Femur (tissue), 1 donor: ENCODE measurements at regions not wholly inside any gene's neighbourhood (a gene's known extent, or its start where the extent isn't known, plus 50 kb on each side); places are given as distances from the start of the nearest gene placed in this dataset.
"Not testable (repeated sequence)": the region's sequence is repeated elsewhere in the genome, so short reads cannot be mapped to it uniquely, and the experiment has no call there.

Experiments
- DNase-seq: peaks from one replicate; pipeline ENCODE4 v3.0.0-alpha.2; 2017

GRCh38 chr22:34608540-34609115, 457.3 kb upstream of the ISX start:
- DNase-seq: no peak

- no peak for DNase-seq
Observed at GRCh38 chr22:34609646-34610045, 456.3 kb upstream of the ISX start.

- DNase-seq: no peak
Observed at GRCh38 chr22:34620161-34620560, 445.8 kb upstream of the ISX start.

- DNase-seq: no peak
Observed at GRCh38 chr22:34620832-34621231, 445.1 kb upstream of the ISX start.

DNA sequence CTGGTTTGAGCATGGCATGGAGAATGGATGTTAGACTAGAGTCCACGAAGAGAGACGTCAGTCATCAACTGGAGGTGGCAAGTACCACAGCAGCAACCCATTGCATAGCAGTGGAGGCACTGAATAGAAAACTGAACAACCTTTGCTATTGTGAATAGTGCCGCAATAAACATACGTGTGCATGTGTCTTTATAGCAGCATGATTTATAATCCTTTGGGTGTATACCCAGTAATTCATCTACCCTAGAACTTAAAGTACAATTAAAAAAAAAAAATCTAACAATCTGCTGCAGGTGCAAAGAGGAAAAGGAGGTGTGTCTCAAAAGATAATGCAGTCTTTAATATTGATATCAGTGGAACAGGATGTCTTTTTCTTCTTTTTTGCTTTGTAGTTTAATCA, 443.4 kb upstream of the ISX start:
- DNase-seq: no peak

GRCh38 chr22:34623580-34623979, 442.4 kb upstream of the ISX start:
- no peak for DNase-seq

DNA sequence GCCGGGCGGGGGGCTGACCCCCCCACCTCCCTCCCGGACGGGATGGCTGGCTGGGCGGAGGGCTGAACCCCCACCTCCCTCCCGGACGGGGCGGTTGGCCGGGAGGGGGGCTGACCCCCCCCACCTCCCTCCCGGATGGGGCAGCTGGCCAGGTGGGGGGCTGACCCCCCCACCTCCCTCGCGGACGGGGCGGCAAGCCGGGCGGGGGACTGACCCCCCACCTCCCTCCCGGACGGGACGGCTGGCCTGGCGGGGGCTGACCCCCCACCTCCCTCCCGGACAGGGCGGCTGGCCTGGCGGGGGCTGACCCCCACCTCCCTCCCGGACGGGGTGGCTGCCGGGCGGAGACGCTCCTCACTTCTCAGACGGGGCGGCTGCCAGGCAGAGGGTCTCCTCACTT, 440.1 kb upstream of the ISX start:
- not testable (repeated sequence) for DNase-seq

DNA sequence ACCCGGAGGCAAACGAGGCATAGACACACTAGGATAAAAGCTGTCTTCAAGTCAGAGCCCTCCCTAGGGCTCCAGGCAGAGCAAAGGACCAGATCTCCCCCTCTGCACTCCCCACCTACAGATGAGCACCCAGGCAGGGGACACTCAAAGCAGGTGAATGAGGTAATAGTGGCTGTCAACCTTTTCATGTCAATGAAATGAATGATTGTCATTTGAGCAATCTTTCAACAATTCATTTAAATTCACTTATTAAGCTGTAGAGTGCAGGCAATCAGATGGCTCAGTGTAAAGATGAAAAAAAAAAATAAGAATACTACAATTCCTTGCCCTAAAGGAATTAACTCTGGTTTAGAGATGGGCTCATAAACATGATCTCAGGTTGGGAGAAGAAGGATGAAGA, 427.8 kb upstream of the ISX start:
- no peak for DNase-seq

- DNase-seq: no peak
Observed at GRCh38 chr22:34639911-34640310, 426.0 kb upstream of the ISX start.

DNA sequence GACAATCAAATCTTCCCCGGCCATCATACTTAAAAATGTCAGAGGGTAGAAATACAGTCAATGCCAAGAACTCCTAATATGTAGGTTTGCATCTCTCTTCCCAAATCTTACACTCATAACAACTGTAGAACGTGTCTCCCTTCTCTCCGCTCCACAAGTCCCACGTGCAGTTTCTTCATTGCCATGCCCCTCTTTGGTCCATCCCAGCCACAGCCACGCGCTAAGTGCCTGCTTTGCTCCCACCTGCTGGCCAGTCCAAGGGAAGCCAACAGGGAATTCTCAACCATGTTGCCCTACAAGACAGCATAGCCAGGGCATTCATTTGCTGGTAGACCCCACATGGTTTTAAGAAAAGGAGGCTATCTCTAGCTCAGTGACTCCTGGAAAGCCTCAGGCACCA, 420.6 kb upstream of the ISX start:
- DNase-seq: no peak

GRCh38 chr22:34669001-34669400, 397.0 kb upstream of the ISX start:
- no peak for DNase-seq

DNA sequence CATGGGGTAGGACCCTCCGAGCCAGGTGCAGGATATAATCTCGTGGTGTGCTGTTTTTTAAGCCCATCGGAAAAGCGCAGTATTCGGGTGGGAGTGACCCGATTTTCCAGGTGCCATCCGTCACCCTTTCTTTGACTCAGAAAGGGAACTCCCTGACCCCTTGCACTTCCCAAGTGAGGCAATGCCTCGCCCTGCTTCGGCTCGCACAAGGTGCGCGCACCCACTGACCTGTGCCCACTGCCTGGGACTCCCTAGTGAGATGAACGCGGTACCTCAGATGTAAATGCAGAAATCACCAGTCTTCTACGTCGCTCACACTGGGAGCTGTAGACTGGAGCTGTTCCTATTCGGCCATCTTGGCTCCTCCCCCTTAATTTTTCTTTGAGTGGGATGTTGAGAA, 382.9 kb upstream of the ISX start:
- not testable (repeated sequence) for DNase-seq

- DNase-seq: not testable (repeated sequence)
Observed at GRCh38 chr22:34684278-34684677, 381.7 kb upstream of the ISX start.

- DNase-seq: no peak
Observed at GRCh38 chr22:34687116-34687515, 378.8 kb upstream of the ISX start.

DNA sequence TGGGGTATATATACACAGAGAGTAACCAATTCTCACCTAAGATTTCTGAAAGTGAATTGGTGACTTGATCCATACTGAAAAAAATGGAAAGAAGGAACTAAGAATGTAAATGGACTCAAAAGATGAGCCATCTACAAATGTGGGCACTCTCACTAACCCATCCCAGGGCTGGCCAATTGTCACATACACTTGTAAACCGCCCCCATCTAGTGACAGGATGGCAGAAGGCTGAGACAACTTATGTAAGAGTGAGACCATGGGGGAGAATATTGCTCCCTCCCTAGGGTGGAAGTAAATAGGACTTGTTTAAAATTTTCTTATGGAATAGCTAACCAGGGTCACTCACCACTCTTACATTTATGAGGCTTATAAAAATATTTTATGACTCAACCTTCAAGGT, 377.1 kb upstream of the ISX start:
- DNase-seq: no peak

DNA sequence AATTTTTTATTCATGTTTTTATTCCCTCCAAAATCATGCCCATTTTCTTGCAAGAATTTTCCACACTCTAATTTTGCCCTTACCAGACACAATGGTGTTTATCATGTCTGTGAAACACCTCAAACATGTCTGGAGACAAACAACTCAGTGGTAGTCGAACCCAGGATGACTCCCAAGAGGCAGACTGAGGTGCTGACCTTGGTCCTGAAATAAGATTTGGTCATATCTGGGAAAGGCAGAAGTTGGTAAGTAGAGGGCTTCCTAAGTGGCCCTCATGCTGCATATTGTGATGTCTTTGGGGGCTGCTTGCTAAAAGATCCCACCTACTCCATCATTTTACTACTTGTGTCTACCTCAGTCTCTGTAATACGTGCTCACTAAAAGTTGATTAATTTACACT, 369.4 kb upstream of the ISX start:
- DNase-seq: no peak

DNA sequence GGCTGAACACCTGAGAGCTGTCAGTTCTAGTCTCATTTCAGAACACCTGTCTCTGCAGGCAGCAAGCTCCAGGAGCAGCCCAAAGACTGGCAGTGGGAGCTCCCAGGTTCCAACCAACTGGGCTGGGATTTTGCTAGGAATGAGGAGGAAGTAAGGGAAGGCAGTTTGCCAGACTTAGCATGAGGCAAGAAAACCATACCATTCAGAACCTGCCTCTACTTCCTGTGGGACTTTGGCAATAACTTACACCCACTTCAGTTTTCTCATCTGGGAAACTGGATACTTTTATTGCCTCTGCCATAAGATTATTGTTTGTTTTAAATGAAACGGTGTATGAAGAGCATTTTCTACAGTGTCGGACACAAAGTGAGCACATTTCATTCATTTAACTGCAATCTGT, 363.7 kb upstream of the ISX start:
- no peak for DNase-seq

- DNase-seq: no peak
Observed at GRCh38 chr22:34709641-34710040, 356.3 kb upstream of the ISX start.

DNA sequence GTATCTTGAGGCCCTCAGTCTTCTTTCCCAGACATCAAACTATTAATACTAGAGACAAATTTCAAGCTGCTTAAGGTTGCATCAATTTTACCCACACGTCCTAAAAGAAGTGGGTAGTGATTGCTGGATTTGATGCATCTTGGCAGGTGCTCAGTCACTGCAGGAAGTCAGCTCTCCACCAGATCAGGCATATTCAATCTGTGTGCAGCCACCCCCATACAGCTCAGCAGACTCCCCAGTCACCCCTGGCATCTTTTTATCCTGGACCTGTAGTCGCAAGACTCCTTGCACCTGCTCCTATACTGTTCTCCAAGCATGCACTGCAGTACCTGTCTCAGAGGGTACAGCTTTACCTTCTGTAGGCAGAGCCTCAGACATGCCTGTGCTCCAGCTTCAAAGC, 343.1 kb upstream of the ISX start:
- no peak for DNase-seq

DNA sequence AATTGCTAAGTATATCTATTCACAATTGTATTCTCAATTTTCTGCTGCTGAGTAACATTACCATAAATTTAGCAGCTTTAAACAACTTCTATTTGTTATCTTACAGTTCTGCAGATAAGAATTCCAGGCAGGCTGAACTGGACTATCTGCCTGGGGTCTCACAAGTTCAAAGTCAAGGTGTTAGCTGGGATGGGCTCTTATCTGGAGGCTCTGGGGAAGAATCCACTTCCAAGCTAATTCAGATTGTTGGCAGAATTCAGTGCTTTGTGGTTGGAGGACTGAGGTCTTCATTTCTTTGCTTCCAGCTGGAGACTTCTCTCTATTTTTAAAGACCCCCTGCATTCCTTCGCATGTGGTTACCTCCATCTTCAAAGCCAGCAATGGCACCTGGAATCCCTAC, 329.9 kb upstream of the ISX start:
- DNase-seq: no peak

DNA sequence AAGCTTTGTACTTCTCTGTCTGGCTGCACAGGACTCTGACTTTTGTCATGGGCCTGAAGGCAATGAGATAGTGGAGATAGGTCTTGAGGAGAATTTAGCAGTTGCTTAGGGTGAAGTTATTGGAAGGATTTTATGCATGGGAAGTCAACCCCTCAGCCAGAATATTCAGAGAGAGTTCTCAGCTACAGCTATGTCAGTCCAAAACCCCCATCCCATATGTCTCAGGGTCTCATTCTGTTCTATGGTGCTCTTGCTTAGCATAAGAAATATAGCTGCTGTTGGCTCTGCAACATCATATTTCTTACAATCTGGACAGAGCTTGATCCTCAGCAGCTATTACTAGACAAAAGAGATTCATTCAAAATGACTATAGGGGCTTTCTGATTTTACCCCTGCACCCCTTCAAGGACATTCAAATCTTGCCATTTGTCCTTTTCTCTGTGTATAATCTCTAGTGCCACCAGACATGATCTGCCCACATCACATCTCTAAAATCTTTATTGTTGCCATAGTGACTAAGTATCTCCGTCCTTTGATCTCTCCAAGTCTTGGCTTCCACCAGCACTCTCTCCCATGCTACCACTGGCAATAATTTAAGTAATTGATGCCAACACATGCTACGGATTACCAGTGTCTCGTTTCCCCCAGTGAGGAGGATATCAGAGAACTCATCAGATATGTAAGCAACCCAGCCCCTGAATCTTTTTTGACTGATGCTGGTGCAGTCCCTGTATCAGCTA, 327.1 kb upstream of the ISX start:
- no peak for DNase-seq

GRCh38 chr22:34743110-34743751, 322.7 kb upstream of the ISX start:
- DNase-seq: no peak

- DNase-seq: peak; percentile 22
Observed at GRCh38 chr22:34760276-34761008, 305.5 kb upstream of the ISX start.

- peak; percentile 36 for DNase-seq
Observed at GRCh38 chr22:34761111-34761510, 304.8 kb upstream of the ISX start.
